GM23248 (cell line): ENCODE measurements at regions not wholly inside any gene's neighbourhood (a gene's known extent, or its start where the extent isn't known, plus 50 kb on each side); places are given as distances from the start of the nearest gene placed in this dataset.

ENCODE experiments used
- DNase-seq: peaks from one replicate; pipeline ENCODE4 v3.0.0-alpha.2; 2015
- H2AFZ ChIP-seq: fragments of 200-600 bp; sonication (generic); 2 replicates; pipeline ENCODE4 v1.6.1; 2016; ENCODE audit warnings: antibody characterized with exemption
- H3F3A ChIP-seq: fragments of 200-600 bp; sonication (generic); 2 replicates; pipeline ENCODE4 v1.6.1; 2016; ENCODE audit warnings: mild to moderate bottlenecking, antibody characterized with exemption, mixed run types; ENCODE audit not compliant: insufficient read depth
- H3K27ac ChIP-seq: fragments of 200-600 bp; sonication (generic); 2 replicates; pipeline ENCODE4 v1.5.1; 2016; ENCODE audit warnings: mild to moderate bottlenecking
- H3K27me3 ChIP-seq: fragments of 200-600 bp; sonication (generic); replicated peaks from 2 replicates; pipeline ENCODE4 v1.6.1; 2016; ENCODE audit warnings: mild to moderate bottlenecking; ENCODE audit not compliant: insufficient read depth
- H3K36me3 ChIP-seq: fragments of 200-600 bp; sonication (generic); 2 replicates; pipeline ENCODE4 v1.6.1; 2016; ENCODE audit warnings: low read depth, mild to moderate bottlenecking
- H3K4me1 ChIP-seq: fragments of 200-600 bp; sonication (generic); 2 replicates; pipeline ENCODE4 v1.6.1; 2016; ENCODE audit warnings: mild to moderate bottlenecking; ENCODE audit not compliant: insufficient read depth
- H3K4me2 ChIP-seq: fragments of 200-600 bp; sonication (generic); one replicate; pipeline ENCODE4 v1.6.1; 2016; ENCODE audit warnings: mild to moderate bottlenecking; ENCODE audit not compliant: unreplicated experiment
- H3K4me3 ChIP-seq: fragments of 200-600 bp; sonication (generic); 2 replicates; pipeline ENCODE4 v1.5.1; 2016; ENCODE audit warnings: mild to moderate bottlenecking
- H3K79me2 ChIP-seq: fragments of 200-600 bp; sonication (generic); 2 replicates; pipeline ENCODE4 v1.6.1; 2016; ENCODE audit warnings: mild to moderate bottlenecking; ENCODE audit not compliant: insufficient read depth
- H3K9ac ChIP-seq: fragments of 200-600 bp; sonication (generic); 2 replicates; pipeline ENCODE4 v1.6.1; 2016; ENCODE audit warnings: mild to moderate bottlenecking
- H3K9me2 ChIP-seq: fragments of 200-600 bp; sonication (generic); 2 replicates; pipeline ENCODE4 v1.6.1; 2016; ENCODE audit warnings: mixed run types, mild to moderate bottlenecking, moderate library complexity; ENCODE audit not compliant: insufficient read depth
- H3K9me3 ChIP-seq: fragments of 200-600 bp; sonication (generic); one replicate; pipeline ENCODE4 v1.6.1; 2017; ENCODE audit warnings: low read depth
- H4K20me1 ChIP-seq: fragments of 200-600 bp; sonication (generic); 2 replicates; pipeline ENCODE4 v1.6.0; 2016; ENCODE audit not compliant: insufficient read depth
- EZH2 ChIP-seq: fragments of 200-600 bp; sonication (generic); IDR thresholded peaks from 2 replicates; pipeline ENCODE4 v1.6.1; 2018; ENCODE audit warnings: antibody characterized with exemption, mild to moderate bottlenecking; ENCODE audit not compliant: insufficient read depth, poor library complexity, severe bottlenecking
- EZH2phosphoT487 ChIP-seq: fragments of 200-600 bp; sonication (generic); IDR thresholded peaks from 2 replicates; pipeline ENCODE4 v1.6.1; 2018; ENCODE audit warnings: antibody characterized with exemption, moderate library complexity, mild to moderate bottlenecking, low read depth; ENCODE audit not compliant: insufficient read depth
- WGBS, 2 experiments: methylation state at CpG; one replicate each; pipeline ENCODE4 v1.1.6; 2015 to 2017; ENCODE audit warnings: low lambda C conversion rate in 2 of 2, low coverage in 1 of 2; ENCODE audit errors: missing lambda C conversion rate in 2 of 2; 5-methylcytosine and 5-hydroxymethylcytosine counted together
- in situ Hi-C: fragments of 300-500 bp; cut with MboI; formaldehyde crosslinking; loops from 2 replicates; pipeline ENCODE4 v1.15.0; 2020

DNA sequence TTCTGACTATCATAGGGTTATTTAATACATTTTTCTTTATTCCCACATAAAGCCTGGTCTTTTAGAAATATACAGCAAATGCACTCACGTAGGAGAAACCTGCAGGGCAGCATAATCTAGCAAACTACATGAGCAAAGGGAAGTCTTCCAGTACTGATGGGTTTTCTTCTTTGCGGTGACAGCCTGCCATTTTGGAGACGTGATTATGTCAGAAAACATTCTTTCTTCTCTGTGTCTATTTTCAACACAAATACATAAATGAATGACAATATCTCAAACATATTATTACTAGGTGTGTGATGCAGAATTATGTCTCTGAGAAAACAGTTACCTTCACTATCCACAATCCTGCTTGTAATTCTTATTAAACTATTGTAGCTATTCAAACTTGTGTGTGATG is 425.0 kb downstream of the GPAM start:
- H3K4me1 ChIP-seq, result peaks cover 9% of the 10 kb centered on the region; the same call in 1 of the 2 replicates
- TF ChIP-seq EZH2phosphoT487 (no peak), EZH2 (no peak)
- H3K79me2 ChIP-seq, result no peaks in the 10 kb centered on the region
- H3K9me2 ChIP-seq, result no peaks in the 10 kb centered on the region
- 74 to 82% methylated on average over 3 of the region's 3 CpGs for WGBS, 2 experiments
- no peak for DNase-seq
- H3K4me3 ChIP-seq, result no peak overlapping the region
- H3K4me2 ChIP-seq, result no peak overlapping the region
- no peak overlapping the region for H3K9ac ChIP-seq
- no peaks in the 10 kb centered on the region for H3F3A ChIP-seq
- in situ Hi-C loops, result no loop called here
- no peak overlapping the region for H3K27ac ChIP-seq
- H2AFZ ChIP-seq, result no peak overlapping the region
- no peaks in the 10 kb centered on the region for H3K27me3 ChIP-seq
- no peaks in the 10 kb centered on the region for H3K9me3 ChIP-seq
- H4K20me1 ChIP-seq, result no peaks in the 10 kb centered on the region
- no peaks in the 10 kb centered on the region for H3K36me3 ChIP-seq

DNA sequence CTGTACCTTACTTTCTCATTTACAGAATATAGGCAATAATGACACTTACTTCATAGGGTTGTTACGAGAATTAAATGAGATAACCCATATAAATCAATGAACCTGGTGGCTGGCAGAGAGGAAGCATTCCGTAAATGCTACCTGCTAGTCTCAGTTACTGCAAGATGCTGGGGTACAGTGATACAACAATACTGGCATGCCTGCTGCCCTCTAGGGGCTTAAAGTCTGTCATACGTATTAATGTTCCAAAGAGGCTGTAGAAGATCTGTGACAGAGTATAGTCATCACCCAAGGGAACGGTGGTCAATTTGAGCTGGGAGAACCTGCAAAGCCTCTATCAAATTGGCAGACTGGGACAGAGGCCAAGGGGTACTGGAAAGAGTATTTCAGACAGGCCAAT is 421.5 kb downstream of the GPAM start:
- WGBS, 2 experiments, result 82 to 92% methylated on average over 4 of the region's 4 CpGs
- TF ChIP-seq EZH2 (no peak), EZH2phosphoT487 (no peak)
- DNase-seq, result peak; percentile 3
- Histone ChIP-seq H4K20me1 (no peaks in the 10 kb centered on the region), H3K27ac (no peak overlapping the region), H3K79me2 (no peaks in the 10 kb centered on the region), H3K36me3 (no peaks in the 10 kb centered on the region), H3F3A (no peaks in the 10 kb centered on the region), H3K9me3 (no peaks in the 10 kb centered on the region), H3K4me1 (no peaks in the 10 kb centered on the region), H3K9ac (no peak overlapping the region), H3K4me2 (no peak overlapping the region), H3K4me3 (no peak overlapping the region), H2AFZ (no peak overlapping the region), H3K27me3 (no peaks in the 10 kb centered on the region), H3K9me2 (no peaks in the 10 kb centered on the region)
- in situ Hi-C loops, result no loop called here

DNA sequence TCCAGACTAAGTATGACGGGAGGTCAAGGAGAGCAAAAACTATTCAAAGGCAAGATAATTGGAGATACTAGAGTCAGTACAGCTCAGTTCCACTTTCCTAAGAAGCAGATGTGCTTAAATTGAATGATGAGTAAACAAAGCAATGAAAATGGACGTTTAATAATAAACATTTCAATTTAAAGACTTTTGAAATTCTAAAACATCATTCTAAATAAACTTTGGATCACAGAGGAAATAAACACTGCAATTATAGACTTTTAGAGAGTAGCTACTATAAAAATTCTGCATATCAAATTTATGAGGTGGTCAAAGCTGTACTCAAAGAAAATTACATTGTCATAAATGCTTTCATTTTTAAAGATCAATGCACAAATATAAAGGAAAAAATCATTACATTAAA is 418.3 kb downstream of the GPAM start:
- no peaks in the 10 kb centered on the region for H3K9me2 ChIP-seq
- TF ChIP-seq EZH2phosphoT487, result no peak
- TF ChIP-seq EZH2, result no peak
- H3K4me1 ChIP-seq, result no peaks in the 10 kb centered on the region
- no peak overlapping the region for H3K9ac ChIP-seq
- H4K20me1 ChIP-seq, result no peaks in the 10 kb centered on the region
- H3K79me2 ChIP-seq, result no peaks in the 10 kb centered on the region
- H3K4me2 ChIP-seq, result no peak overlapping the region
- H3K9me3 ChIP-seq, result no peaks in the 10 kb centered on the region
- H3F3A ChIP-seq, result no peaks in the 10 kb centered on the region
- H2AFZ ChIP-seq, result no peak overlapping the region
- 29 to 32% methylated on average over 2 of the region's 2 CpGs for WGBS, 2 experiments
- in situ Hi-C loops, result no loop called here
- H3K27ac ChIP-seq, result no peak overlapping the region
- H3K27me3 ChIP-seq, result no peaks in the 10 kb centered on the region
- H3K36me3 ChIP-seq, result no peaks in the 10 kb centered on the region
- DNase-seq, result no peak
- H3K4me3 ChIP-seq, result no peak overlapping the region

DNA sequence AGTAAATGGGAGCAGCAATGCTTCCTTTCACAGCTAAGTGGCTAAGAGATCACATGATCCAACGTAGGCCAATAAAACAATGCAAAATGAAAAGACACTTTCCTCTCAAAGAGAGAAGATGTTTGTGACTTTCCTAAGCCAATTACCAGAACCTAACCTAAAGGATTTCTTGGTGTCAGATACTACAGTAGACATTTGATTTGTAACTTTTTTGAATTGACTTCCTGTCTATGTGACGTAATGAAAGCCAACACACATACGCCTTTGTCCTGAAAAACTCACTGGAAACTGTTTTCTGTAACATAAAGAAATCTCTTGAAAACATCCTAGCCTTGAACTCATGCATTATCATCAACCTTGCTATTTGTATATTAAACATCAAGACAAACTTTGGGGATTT is 417.1 kb downstream of the GPAM start:
- H3K9me3 ChIP-seq, result no peaks in the 10 kb centered on the region
- H3K36me3 ChIP-seq, result no peaks in the 10 kb centered on the region
- DNase-seq, result no peak
- H3K27ac ChIP-seq, result no peak overlapping the region
- H2AFZ ChIP-seq, result no peak overlapping the region
- no peaks in the 10 kb centered on the region for H3F3A ChIP-seq
- no peaks in the 10 kb centered on the region for H3K9me2 ChIP-seq
- no peaks in the 10 kb centered on the region for H4K20me1 ChIP-seq
- H3K4me3 ChIP-seq, result no peak overlapping the region
- no peaks in the 10 kb centered on the region for H3K4me1 ChIP-seq
- no peak for TF ChIP-seq EZH2phosphoT487
- TF ChIP-seq EZH2, result no peak
- in situ Hi-C loops, result no loop called here
- H3K27me3 ChIP-seq, result no peaks in the 10 kb centered on the region
- no peak overlapping the region for H3K4me2 ChIP-seq
- no peaks in the 10 kb centered on the region for H3K79me2 ChIP-seq
- no peak overlapping the region for H3K9ac ChIP-seq
- 69 to 81% methylated on average over 3 of the region's 3 CpGs for WGBS, 2 experiments

DNA sequence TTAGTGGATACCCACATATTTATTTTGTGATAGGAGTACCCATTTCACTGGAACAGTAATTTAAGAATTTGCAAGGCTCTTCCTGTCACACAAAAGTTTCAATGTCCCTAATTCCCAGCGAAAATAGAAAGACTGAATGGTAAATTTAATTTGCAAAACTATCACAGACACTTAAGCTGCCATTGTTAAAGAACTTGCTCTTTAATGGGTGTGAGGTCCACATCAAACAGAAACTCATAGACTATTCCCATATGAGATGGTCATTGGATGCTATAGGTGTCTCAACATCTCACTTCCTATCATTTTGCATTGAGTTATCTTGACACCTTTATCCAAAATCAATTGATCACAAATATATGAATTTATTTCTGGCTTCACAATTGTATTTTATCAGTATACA is 415.9 kb downstream of the GPAM start:
- H3K36me3 ChIP-seq, result no peaks in the 10 kb centered on the region
- no peaks in the 10 kb centered on the region for H3K9me3 ChIP-seq
- in situ Hi-C loops, result no loop called here
- WGBS, 2 experiments, result 24 to 27% methylated on average over 1 of the region's 1 CpG
- H3K27me3 ChIP-seq, result no peaks in the 10 kb centered on the region
- H3K9me2 ChIP-seq, result no peaks in the 10 kb centered on the region
- no peaks in the 10 kb centered on the region for H4K20me1 ChIP-seq
- no peak for DNase-seq
- no peak overlapping the region for H3K27ac ChIP-seq
- no peaks in the 10 kb centered on the region for H3K4me1 ChIP-seq
- no peak overlapping the region for H3K9ac ChIP-seq
- TF ChIP-seq EZH2phosphoT487 (no peak), EZH2 (no peak)
- H3K4me3 ChIP-seq, result no peak overlapping the region
- H2AFZ ChIP-seq, result no peak overlapping the region
- H3K79me2 ChIP-seq, result no peaks in the 10 kb centered on the region
- H3K4me2 ChIP-seq, result no peak overlapping the region
- H3F3A ChIP-seq, result no peaks in the 10 kb centered on the region
